Omental fat pad (tissue), 3 donors: ENCODE measurements at regions not wholly inside any gene's neighbourhood (a gene's known extent, or its start where the extent isn't known, plus 50 kb on each side); places are given as distances from the start of the nearest gene placed in this dataset.

Experiments
- ATAC-seq: fragments of 150-250 bp; one replicate; pipeline ENCODE4 v1.9.1; 2016; ENCODE audit warnings: mild to moderate bottlenecking, moderate library complexity; ENCODE audit not compliant: low FRiP score
- DNase-seq: peaks from one replicate; pipeline ENCODE4 v3.0.0-alpha.2; 2019; ENCODE audit warnings: low spot score
- CTCF ChIP-seq, 3 donors: fragments of 450-650 bp; IDR thresholded peaks; one replicate each; pipeline ENCODE4 v1.5.1; 2016 to 2017; ENCODE audit warnings: antibody characterized with exemption in 3 of 3, mild to moderate bottlenecking in 3 of 3, moderate library complexity in 2 of 3

DNA sequence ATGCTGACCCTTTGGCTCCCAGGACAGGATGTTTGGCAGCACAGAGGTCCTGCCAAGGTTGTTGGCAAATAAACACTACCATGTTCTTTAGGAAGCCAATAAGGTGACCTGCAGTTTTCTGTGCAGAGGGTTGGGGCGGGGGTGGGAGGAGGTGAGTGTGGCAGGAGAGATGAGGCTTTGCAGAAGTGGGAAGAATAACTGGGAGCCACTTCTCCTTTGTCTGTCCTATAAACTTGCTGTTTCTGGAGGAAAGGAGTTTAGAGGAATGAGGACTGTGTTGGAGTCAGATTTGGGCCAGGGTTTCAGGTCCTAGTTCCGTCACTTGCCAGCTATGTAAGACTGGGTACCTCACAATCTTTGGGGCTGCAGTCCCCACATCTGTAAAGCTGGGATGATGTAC is 187.6 kb upstream of the SPRED2 start:
- no peak for TF ChIP-seq CTCF (IDR thresholded peaks at IDR 0.05)
- DNase-seq, result no peak

GRCh38 chr2:65615602-65616001 is 183.2 kb upstream of the SPRED2 start:
- no peak for TF ChIP-seq CTCF (IDR thresholded peaks at IDR 0.05)
- DNase-seq (no peak), ATAC-seq (no peak)

More for the DNA sequence above, 187.6 kb upstream of the SPRED2 start:
- ATAC-seq, result no peak

- no peak for ATAC-seq
- no peak for TF ChIP-seq CTCF (IDR thresholded peaks at IDR 0.05)
- no peak for DNase-seq
Observed at GRCh38 chr2:65613968-65614555, 181.7 kb upstream of the SPRED2 start.

GRCh38 chr2:65611488-65611887 is 179.1 kb upstream of the SPRED2 start:
- DNase-seq (no peak), ATAC-seq (no peak)
- TF ChIP-seq CTCF (IDR thresholded peaks at IDR 0.05), result no peak

- no peak for ATAC-seq
Observed at GRCh38 chr2:65608916-65609315, 176.5 kb upstream of the SPRED2 start.

DNA sequence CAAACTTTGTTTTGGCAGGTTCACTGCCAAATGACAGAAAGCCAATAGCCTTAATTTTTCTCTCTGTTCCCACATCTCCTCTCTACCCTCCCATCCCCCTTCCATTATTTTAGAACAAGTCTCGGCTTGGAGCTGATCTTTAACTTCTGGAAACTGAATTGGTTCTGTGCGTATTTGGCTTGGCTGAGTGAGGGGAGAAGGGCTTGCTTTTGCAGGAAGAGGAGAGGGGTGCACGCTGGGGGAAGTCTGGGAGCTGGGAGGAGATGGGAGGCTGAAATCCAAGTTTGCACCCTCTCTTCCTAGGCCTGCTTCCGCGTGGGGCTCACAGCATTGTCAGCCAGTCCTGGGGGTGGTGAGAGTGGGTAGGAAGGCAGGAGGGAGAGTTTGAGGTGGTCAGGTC is 176.1 kb upstream of the SPRED2 start:
- DNase-seq, result no peak

More at GRCh38 chr2:65608916-65609315, 176.5 kb upstream of the SPRED2 start:
- no peak for DNase-seq
- no peak for TF ChIP-seq CTCF (IDR thresholded peaks at IDR 0.05)

More for the DNA sequence above, 176.1 kb upstream of the SPRED2 start:
- no peak for ATAC-seq
- no peak for TF ChIP-seq CTCF (IDR thresholded peaks at IDR 0.05)
